ENCODE measurements at regions not wholly inside any gene's neighbourhood (a gene's known extent, or its start where the extent isn't known, plus 50 kb on each side); places are given as distances from the start of the nearest gene placed in this dataset.
"Not testable (repeated sequence)": the region's sequence is repeated elsewhere in the genome, so short reads cannot be mapped to it uniquely, and the experiment has no call there.

DNA sequence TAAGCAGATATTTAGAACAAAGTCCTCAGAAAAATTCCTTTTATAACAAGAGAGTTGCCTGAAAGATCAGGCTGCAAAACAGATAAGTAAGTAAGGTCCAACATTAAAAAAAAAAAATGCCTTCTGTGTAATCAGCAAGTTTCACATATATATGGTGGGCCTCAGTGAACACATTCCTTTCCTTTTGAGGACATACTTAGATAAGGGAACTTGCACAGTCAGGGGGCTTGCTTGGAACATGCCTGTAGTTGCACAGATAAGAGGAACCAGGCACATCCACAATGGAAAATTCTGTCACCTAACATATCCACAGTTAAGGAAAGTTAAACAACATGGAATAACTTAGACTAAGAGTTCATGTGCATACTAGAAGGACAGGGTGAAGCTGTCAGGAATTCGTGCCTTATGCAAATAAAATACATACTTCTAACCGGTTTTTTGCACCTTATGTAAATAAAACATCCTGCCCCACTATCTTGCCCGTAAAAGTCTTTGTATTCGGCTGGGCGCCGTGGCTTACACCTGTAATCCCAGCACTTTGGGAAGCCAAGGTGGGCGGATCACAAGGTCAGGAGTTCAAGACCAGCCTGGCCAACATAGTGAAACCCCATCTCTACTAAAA, 257.3 kb downstream of the ZNF33B start:
- no peaks in the 10 kb centered on the region for H3K27me3 Mint-ChIP-seq
- H3K9me3 Mint-ChIP-seq = peaks cover 3 to 17% (median 11%) of the 10 kb centered on the region in 7 donors
- no peak overlapping the region for H3K27ac Mint-ChIP-seq
- Histone ChIP-seq H3K4me1 (ENCODE audit: control insufficient read depth, insufficient read depth, low read length, poor library complexity, severe bottlenecking) (no peaks in the 10 kb centered on the region), H3K36me3 (ENCODE audit: control insufficient read depth, insufficient read depth, low read length) (no peaks in the 10 kb centered on the region), H3K4me3 (ENCODE audit: low read depth, low read length) (no peak overlapping the region), H3K9me3 (ENCODE audit: control insufficient read depth in 2 of 2, low read length in 2 of 2) (no peaks in the 10 kb centered on the region), H3K27ac (ENCODE audit: insufficient read depth, low read length, poor library complexity, severe bottlenecking) (no peak overlapping the region), H3K27me3 (ENCODE audit: control insufficient read depth, insufficient read depth, low read length) (no peaks in the 10 kb centered on the region)
- H3K4me1 Mint-ChIP-seq = no peaks in the 10 kb centered on the region
- H3K4me3 Mint-ChIP-seq = no peak overlapping the region
- no peak for DNase-seq
- no peak for ATAC-seq (ENCODE audit: low read depth in 2 of 2)
- H3K36me3 Mint-ChIP-seq = no peaks in the 10 kb centered on the region

DNA sequence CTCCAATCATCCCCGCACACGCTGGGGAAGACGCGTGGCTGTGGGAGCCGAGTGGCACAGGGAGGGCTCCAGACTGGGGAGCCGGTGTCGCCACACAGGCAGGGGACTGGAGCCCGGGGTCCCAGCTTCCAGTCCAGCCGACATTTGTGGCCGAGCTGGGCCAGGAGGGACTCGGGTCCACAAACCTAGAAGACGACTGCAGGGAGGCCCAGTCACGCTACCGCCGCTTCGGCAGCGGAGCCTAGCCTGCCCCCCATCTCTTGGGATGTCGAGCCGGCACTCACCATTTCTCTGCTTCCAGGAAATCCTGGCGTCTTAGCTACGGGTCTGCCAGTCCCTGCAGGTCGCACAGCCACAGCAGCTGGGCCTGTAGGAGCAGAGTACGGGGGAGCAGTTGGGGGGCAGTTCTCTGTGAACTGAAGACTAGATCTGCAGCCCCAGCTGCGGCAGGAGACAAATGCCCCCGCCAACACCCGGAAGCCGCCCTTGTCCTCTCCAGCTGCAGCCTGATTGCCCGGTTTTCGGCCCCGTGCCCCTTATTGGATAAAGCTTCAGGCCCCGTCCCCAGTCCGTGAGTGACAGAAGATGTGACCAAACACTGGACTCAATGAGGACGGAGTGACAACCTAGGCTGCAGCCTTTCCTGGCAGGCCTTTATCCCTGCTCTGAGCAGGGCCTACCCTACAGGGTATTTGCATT, 270.7 kb downstream of the ZNF33B start:
- H3K4me1 Mint-ChIP-seq = no peaks in the 10 kb centered on the region
- H3K4me3 ChIP-seq (ENCODE audit: low read depth, low read length) = no peak overlapping the region
- H3K4me3 Mint-ChIP-seq = peak overlapping the region in 1 of 4 donors; percentile 71
- H3K9me3 ChIP-seq (ENCODE audit: control insufficient read depth in 2 of 2, low read length in 2 of 2) = peaks cover 5 to 14% of the 10 kb centered on the region in 2 experiments
- peaks cover 0 to 23% (median 8%) of the 10 kb centered on the region in 7 donors for H3K9me3 Mint-ChIP-seq
- peak in 1 of 3 donors; percentile 1 for DNase-seq
- no peak overlapping the region for H3K27ac ChIP-seq (ENCODE audit: insufficient read depth, low read length, poor library complexity, severe bottlenecking)
- H3K36me3 ChIP-seq (ENCODE audit: control insufficient read depth, insufficient read depth, low read length) = no peaks in the 10 kb centered on the region
- H3K27me3 Mint-ChIP-seq = peaks cover 4% of the 10 kb centered on the region
- no peaks in the 10 kb centered on the region for H3K27me3 ChIP-seq (ENCODE audit: control insufficient read depth, insufficient read depth, low read length)
- H3K36me3 Mint-ChIP-seq = no peaks in the 10 kb centered on the region
- H3K27ac Mint-ChIP-seq = no peak overlapping the region
- ATAC-seq (ENCODE audit: low read depth in 2 of 2) = peak in 1 of 2 donors; percentile 47
- H3K4me1 ChIP-seq (ENCODE audit: control insufficient read depth, insufficient read depth, low read length, poor library complexity, severe bottlenecking) = no peaks in the 10 kb centered on the region

DNA sequence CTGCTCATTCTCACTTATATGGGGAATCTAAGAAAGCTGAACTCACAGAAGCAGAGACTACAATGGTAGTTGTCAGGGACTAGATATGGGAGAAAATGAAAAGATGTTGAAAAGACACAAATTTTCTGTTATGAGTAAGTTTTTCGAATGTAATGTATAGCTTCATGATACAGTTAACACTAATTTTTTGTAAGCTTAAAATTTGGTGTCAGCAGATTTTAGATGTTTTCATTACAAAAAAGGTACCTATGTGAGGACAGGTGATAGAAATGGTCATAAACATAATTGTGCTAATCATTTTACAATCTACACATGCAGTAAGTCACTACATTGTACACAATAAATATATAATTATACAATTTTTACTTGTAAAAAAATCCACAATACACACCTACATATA, 286.6 kb downstream of the ZNF33B start:
- DNase-seq (no peak), ATAC-seq (ENCODE audit: low read depth in 2 of 2) (no peak)
- H3K4me1 Mint-ChIP-seq = no peaks in the 10 kb centered on the region
- H3K27me3 Mint-ChIP-seq = no peaks in the 10 kb centered on the region
- Histone ChIP-seq H3K9me3 (ENCODE audit: control insufficient read depth in 2 of 2, low read length in 2 of 2) (peaks cover 0 to 2% of the 10 kb centered on the region in 2 experiments), H3K36me3 (ENCODE audit: control insufficient read depth, insufficient read depth, low read length) (no peaks in the 10 kb centered on the region), H3K4me3 (ENCODE audit: low read depth, low read length) (no peak overlapping the region), H3K27ac (ENCODE audit: insufficient read depth, low read length, poor library complexity, severe bottlenecking) (no peak overlapping the region), H3K4me1 (ENCODE audit: control insufficient read depth, insufficient read depth, low read length, poor library complexity, severe bottlenecking) (no peaks in the 10 kb centered on the region), H3K27me3 (ENCODE audit: control insufficient read depth, insufficient read depth, low read length) (no peaks in the 10 kb centered on the region)
- H3K27ac Mint-ChIP-seq = no peak overlapping the region
- H3K9me3 Mint-ChIP-seq = peaks cover 0 to 24% (median 3%) of the 10 kb centered on the region in 7 donors
- H3K36me3 Mint-ChIP-seq = no peaks in the 10 kb centered on the region
- H3K4me3 Mint-ChIP-seq = no peak overlapping the region

DNA sequence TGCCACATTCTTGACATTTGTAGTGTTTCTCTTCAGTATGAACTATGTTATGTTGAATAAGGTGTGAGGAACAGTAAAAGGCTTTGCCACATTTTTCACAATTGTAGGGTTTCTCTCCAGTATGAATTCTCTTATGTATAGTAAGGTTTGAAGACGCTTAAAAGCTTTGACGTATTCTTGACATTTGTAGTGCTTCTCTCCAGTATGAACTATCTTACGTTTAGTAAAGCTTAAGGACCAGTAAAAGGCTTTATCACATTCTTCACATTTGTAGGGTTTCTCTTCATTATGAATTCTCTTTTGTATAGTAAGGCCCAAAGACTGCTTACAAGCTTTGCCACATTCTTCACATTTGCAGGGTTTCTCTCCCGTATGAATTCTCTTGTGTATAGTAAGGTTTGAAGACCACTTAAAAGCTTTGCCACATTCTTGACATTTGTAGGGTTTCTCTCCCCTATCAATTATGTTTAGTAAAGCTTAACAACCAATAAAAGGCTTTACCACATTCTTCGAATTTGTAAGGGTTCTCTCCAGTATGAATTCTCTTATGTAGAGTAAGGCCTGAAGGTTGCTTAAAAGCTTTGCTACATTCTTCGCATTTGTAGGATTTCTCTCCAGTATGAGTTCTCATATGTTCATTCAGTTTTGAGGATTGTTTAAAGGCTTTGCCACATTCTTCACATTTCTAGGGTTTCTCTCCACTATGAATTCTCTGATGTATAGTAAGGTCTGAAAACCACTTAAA, 301.6 kb downstream of the ZNF33B start:
- H3K4me3 ChIP-seq (ENCODE audit: low read depth, low read length); H3K4me3 Mint-ChIP-seq; H3K27me3 Mint-ChIP-seq; DNase-seq; H3K4me1 ChIP-seq (ENCODE audit: control insufficient read depth, insufficient read depth, low read length, poor library complexity, severe bottlenecking); H3K27me3 ChIP-seq (ENCODE audit: control insufficient read depth, insufficient read depth, low read length); H3K27ac ChIP-seq (ENCODE audit: insufficient read depth, low read length, poor library complexity, severe bottlenecking); H3K4me1 Mint-ChIP-seq; H3K27ac Mint-ChIP-seq; H3K36me3 Mint-ChIP-seq; ATAC-seq (ENCODE audit: low read depth in 2 of 2); H3K36me3 ChIP-seq (ENCODE audit: control insufficient read depth, insufficient read depth, low read length): not testable (repeated sequence)
- H3K9me3 Mint-ChIP-seq = peaks cover 0 to 54% (median 10%) of the 10 kb centered on the region in 7 donors
- H3K9me3 ChIP-seq (ENCODE audit: control insufficient read depth in 2 of 2, low read length in 2 of 2) = peaks cover 49 to 58% of the 10 kb centered on the region in 2 experiments

DNA sequence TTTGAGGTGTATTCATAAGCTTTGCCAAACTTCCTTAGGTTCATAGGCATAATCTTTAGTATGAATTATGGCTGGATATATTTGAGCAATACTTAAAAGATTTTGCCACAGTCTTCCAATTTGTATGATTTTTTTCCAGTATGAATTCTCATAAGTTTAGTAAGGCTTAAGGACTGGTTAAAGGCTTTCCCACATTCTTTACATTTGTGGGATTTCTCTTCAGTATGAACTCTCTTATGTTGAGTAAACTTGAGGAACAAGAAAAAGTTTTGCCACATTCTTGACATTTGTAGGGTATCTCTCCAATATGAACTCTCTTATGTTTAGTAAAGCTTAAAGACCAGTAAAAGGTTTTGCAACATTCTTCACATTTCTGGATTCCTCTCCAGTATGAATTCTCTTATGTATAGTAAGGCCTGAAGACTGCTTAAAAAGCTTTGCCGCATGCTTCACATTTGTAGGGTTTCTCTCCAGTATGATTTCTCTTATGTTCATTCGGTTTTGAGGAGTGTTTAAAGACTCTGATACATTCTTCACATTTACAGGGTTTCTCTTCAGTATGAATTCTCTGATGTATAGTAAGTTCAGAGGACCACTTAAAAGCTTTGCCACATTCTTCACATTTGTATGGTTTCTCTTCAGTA, 302.6 kb downstream of the ZNF33B start:
- not testable (repeated sequence) for H3K4me1 Mint-ChIP-seq; H3K4me3 Mint-ChIP-seq; H3K36me3 ChIP-seq (ENCODE audit: control insufficient read depth, insufficient read depth, low read length); DNase-seq; H3K27me3 ChIP-seq (ENCODE audit: control insufficient read depth, insufficient read depth, low read length); H3K4me1 ChIP-seq (ENCODE audit: control insufficient read depth, insufficient read depth, low read length, poor library complexity, severe bottlenecking); H3K27ac ChIP-seq (ENCODE audit: insufficient read depth, low read length, poor library complexity, severe bottlenecking); H3K36me3 Mint-ChIP-seq; H3K4me3 ChIP-seq (ENCODE audit: low read depth, low read length); H3K27me3 Mint-ChIP-seq; ATAC-seq (ENCODE audit: low read depth in 2 of 2)
- peak overlapping the region in 1 of 3 donors; percentile 34 for H3K27ac Mint-ChIP-seq
- H3K9me3 Mint-ChIP-seq = peaks cover 0 to 56% (median 9%) of the 10 kb centered on the region in 7 donors
- H3K9me3 ChIP-seq (ENCODE audit: control insufficient read depth in 2 of 2, low read length in 2 of 2) = peaks cover 49 to 51% of the 10 kb centered on the region in 2 experiments

DNA sequence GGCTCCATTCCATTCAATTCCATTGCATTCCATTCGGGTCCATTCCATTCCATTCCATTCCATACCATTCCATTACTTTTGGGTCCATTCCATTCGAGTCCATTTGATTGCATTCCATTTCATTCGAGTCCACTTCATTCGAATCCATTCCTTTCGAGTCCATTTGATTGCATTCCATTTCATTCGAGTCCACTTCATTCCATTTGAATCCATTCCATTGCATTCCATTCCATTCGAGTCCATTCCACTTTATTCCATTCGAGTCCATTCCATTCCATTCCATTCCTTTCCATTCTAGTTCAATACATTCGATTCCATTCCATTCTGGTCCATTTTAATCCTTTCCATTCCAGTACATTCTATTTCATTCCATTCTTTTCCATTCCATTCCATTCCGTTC, 334.0 kb downstream of the ZNF33B start:
- H3K36me3 Mint-ChIP-seq = peaks cover 52% of the 10 kb centered on the region
- peaks cover 62 to 84% of the 10 kb centered on the region in 2 experiments for H3K9me3 ChIP-seq (ENCODE audit: control insufficient read depth in 2 of 2, low read length in 2 of 2)

DNA sequence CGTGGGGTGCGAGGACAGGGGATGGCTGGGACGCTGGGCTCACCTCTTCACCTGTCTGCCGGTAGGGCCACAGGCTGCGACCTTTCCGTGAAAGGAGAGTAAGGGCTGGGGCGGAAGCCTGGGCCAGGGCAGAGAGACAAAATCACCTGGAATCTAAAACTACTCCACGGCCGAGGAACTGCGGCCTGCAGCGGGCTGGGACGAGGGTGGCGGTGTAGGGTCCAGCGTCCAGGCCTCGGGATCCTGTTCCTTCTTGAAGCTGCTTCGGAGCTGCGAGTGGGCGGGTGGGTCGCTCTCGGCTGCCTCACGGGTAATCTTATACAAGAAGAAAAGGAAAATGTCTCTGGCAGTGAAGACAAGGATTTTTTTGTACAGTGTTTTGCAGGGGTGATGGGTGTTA, 356.5 kb downstream of the ZNF33B start:
- not testable (repeated sequence) for ATAC-seq (ENCODE audit: low read depth in 2 of 2); H3K27me3 Mint-ChIP-seq

More for the DNA sequence above, 334.0 kb downstream of the ZNF33B start:
- H3K36me3 ChIP-seq (ENCODE audit: control insufficient read depth, insufficient read depth, low read length) = no peaks in the 10 kb centered on the region
- H3K4me1 ChIP-seq (ENCODE audit: control insufficient read depth, insufficient read depth, low read length, poor library complexity, severe bottlenecking) = no peaks in the 10 kb centered on the region
- no peaks in the 10 kb centered on the region for H3K27me3 ChIP-seq (ENCODE audit: control insufficient read depth, insufficient read depth, low read length)
- no peak overlapping the region for H3K4me3 ChIP-seq (ENCODE audit: low read depth, low read length)
- Mint-ChIP-seq H3K9me3 (peaks cover 0 to 97% (median 45%) of the 10 kb centered on the region in 7 donors), H3K27ac (no peak overlapping the region), H3K4me1 (peaks cover 0 to 11% (median 2%) of the 10 kb centered on the region in 4 donors), H3K27me3 (no peaks in the 10 kb centered on the region), H3K4me3 (no peak overlapping the region)
- H3K27ac ChIP-seq (ENCODE audit: insufficient read depth, low read length, poor library complexity, severe bottlenecking) = no peak overlapping the region
- peak in 1 of 3 donors; percentile 16 for DNase-seq
- ATAC-seq (ENCODE audit: low read depth in 2 of 2) = no peak

More for the DNA sequence above, 356.5 kb downstream of the ZNF33B start:
- H3K4me1 ChIP-seq (ENCODE audit: control insufficient read depth, insufficient read depth, low read length, poor library complexity, severe bottlenecking); H3K9me3 ChIP-seq (ENCODE audit: control insufficient read depth in 2 of 2, low read length in 2 of 2); DNase-seq; H3K9me3 Mint-ChIP-seq; H3K4me3 ChIP-seq (ENCODE audit: low read depth, low read length); H3K36me3 ChIP-seq (ENCODE audit: control insufficient read depth, insufficient read depth, low read length); H3K27ac Mint-ChIP-seq; H3K27me3 ChIP-seq (ENCODE audit: control insufficient read depth, insufficient read depth, low read length); H3K4me1 Mint-ChIP-seq; H3K27ac ChIP-seq (ENCODE audit: insufficient read depth, low read length, poor library complexity, severe bottlenecking); H3K36me3 Mint-ChIP-seq; H3K4me3 Mint-ChIP-seq: not testable (repeated sequence)

All from CD4-positive, CD25-positive, alpha-beta regulatory T cell (primary cell).